ENCODE measurements at regions not wholly inside any gene's neighbourhood (a gene's known extent, or its start where the extent isn't known, plus 50 kb on each side); places are given as distances from the start of the nearest gene placed in this dataset.

GRCh38 chr14:104440297-104440956, 139.1 kb upstream of the C14orf180 start:
- TF ChIP-seq CTCF (IDR thresholded peaks at IDR 0.05; ENCODE audit: borderline replicate concordance, extremely low read depth, low read length, poor library complexity, severe bottlenecking) (no peak), EZH2 (IDR thresholded peaks at IDR 0.05; ENCODE audit: borderline replicate concordance, low read depth, low read length, severe bottlenecking) (no peak)
